GM21515 (cell line): ENCODE measurements at regions not wholly inside any gene's neighbourhood (a gene's known extent, or its start where the extent isn't known, plus 50 kb on each side); places are given as distances from the start of the nearest gene placed in this dataset.

Experiments
- ATAC-seq: cut with Tn5 transposase; IDR thresholded peaks from one replicate; pipeline ENCODE4 v1.9.1; 2021; ENCODE audit not compliant: unreplicated experiment

- no peak for ATAC-seq
Observed at GRCh38 chr9:108559432-108559831, 296.4 kb downstream of the ACTL7B start.

GRCh38 chr9:108554831-108555230 lies 301.0 kb downstream of the ACTL7B start:
- ATAC-seq, result no peak

- no peak for ATAC-seq
Observed at GRCh38 chr9:108553111-108553635, 302.6 kb downstream of the ACTL7B start.

GRCh38 chr9:108552459-108553040 lies 303.2 kb downstream of the ACTL7B start:
- no peak for ATAC-seq

GRCh38 chr9:108551030-108551841 lies 304.6 kb downstream of the ACTL7B start:
- ATAC-seq, result no peak

- no peak for ATAC-seq
Observed at GRCh38 chr9:108550106-108550505, 305.7 kb downstream of the ACTL7B start.

GRCh38 chr9:108549184-108549583 lies 306.6 kb downstream of the ACTL7B start:
- no peak for ATAC-seq

GRCh38 chr9:108547411-108548135 lies 308.2 kb downstream of the ACTL7B start:
- ATAC-seq, result no peak

- no peak for ATAC-seq
Observed at GRCh38 chr9:108546215-108546614, 309.6 kb downstream of the ACTL7B start.

GRCh38 chr9:108545436-108545835 lies 310.4 kb downstream of the ACTL7B start:
- ATAC-seq, result no peak

- ATAC-seq, result no peak
Observed at GRCh38 chr9:108544866-108545265, 310.9 kb downstream of the ACTL7B start.

- no peak for ATAC-seq
Observed at GRCh38 chr9:108543251-108543778, 312.5 kb downstream of the ACTL7B start.

- ATAC-seq, result no peak
Observed at GRCh38 chr9:108537756-108538155, 318.0 kb downstream of the ACTL7B start.

GRCh38 chr9:108536836-108537601 lies 318.8 kb downstream of the ACTL7B start:
- ATAC-seq, result no peak

- no peak for ATAC-seq
Observed at GRCh38 chr9:108535526-108535925, 320.3 kb downstream of the ACTL7B start.

GRCh38 chr9:108534741-108535140 lies 321.0 kb downstream of the ACTL7B start:
- no peak for ATAC-seq

- no peak for ATAC-seq
Observed at GRCh38 chr9:108530141-108530540, 325.6 kb downstream of the ACTL7B start.

- ATAC-seq, result no peak
Observed at GRCh38 chr9:108528231-108528630, 327.6 kb downstream of the ACTL7B start.

GRCh38 chr9:108526518-108526917 lies 329.3 kb downstream of the ACTL7B start:
- ATAC-seq, result no peak

GRCh38 chr9:108525186-108525585 lies 330.6 kb downstream of the ACTL7B start:
- no peak for ATAC-seq
